ENCODE measurements at regions not wholly inside any gene's neighbourhood (a gene's known extent, or its start where the extent isn't known, plus 50 kb on each side); places are given as distances from the start of the nearest gene placed in this dataset.
"Not testable (repeated sequence)": the region's sequence is repeated elsewhere in the genome, so short reads cannot be mapped to it uniquely, and the experiment has no call there.

DNA sequence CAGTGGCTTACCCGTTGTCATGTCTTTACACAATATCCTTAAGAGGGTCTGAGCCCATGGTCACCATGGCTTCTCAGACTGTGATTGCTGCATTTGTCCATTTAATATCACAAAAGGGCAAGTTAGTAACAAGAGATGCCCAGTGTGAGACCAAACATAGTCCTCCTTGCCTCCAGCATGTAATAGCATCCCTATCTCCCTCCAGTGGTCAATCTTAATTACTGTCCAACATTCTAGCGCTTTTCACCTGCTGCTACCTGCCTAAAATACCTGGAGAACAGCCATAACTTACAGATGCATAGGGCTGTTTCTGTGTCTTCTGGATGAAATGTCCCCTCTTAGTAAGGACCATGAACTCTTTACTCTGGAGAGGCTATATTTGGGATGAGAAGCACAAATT lies 267.2 kb upstream of the DAB2 start:
- WGBS (ENCODE audit: insufficient coverage): 50% methylated on average over 2 of the region's 2 CpGs
- CTCF ChIA-PET: interaction anchor here (0.5 to 1.5 kb wide), 2 partner anchors 14 to 19 kb away, joined by 3 read pairs; no protein-coding TSS in a partner anchor
- H3K4me1 ChIP-seq (ENCODE audit: control extremely low read depth in 1 of 4, control insufficient read depth in 4 of 4, insufficient read depth in 4 of 4, low read length in 3 of 4): no peaks in the 10 kb centered on the region
- peaks cover 0 to 4% (median 0%) of the 10 kb centered on the region in 5 experiments for H3K27me3 ChIP-seq (replicated peaks in 2 of 5; ENCODE audit: control insufficient read depth in 4 of 5, insufficient read depth in 5 of 5, low read length in 4 of 5)
- H3K4me3 ChIP-seq (ENCODE audit: control insufficient read depth in 1 of 7, extremely low read depth in 1 of 7, insufficient read depth in 4 of 7, low read depth in 2 of 7, low read length in 6 of 7): no peak overlapping the region
- POLR2A ChIA-PET: no interaction called here
- no peak overlapping the region for H3K27ac ChIP-seq (ENCODE audit: insufficient read depth in 1 of 2, low read depth in 1 of 2, low read length in 2 of 2, poor library complexity in 1 of 2, severe bottlenecking in 2 of 2)
- H3K36me3 ChIP-seq (ENCODE audit: control insufficient read depth in 4 of 4, insufficient read depth in 4 of 4, low read length in 3 of 4): no peaks in the 10 kb centered on the region
- no peak for DNase-seq
- H3K9me3 ChIP-seq (ENCODE audit: control extremely low read depth in 1 of 5, control insufficient read depth in 4 of 5, insufficient read depth in 2 of 5, low read depth in 1 of 5, low read length in 4 of 5): peaks cover 0 to 2% (median 0%) of the 10 kb centered on the region in 5 experiments

DNA sequence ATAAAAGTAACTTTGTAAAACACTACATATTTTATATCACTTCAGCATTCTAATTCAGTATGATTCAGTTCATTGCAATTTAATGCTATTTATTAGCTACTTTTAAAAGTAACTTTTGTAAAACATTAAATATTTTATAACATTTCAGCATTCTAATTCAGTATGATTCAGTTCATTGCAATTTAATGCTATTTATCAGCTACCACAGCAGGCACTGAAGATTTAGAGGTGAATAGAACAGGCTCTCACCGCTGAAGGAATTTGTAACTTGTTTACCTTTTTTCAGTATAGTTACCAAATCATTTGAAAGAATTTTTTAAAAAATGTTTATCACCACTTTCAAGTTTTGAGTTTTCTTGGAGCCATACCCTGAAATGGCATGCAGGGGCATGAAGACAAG lies 266.4 kb upstream of the DAB2 start:
- Histone ChIP-seq H3K9me3 (ENCODE audit: control extremely low read depth in 1 of 5, control insufficient read depth in 4 of 5, insufficient read depth in 2 of 5, low read depth in 1 of 5, low read length in 4 of 5) (peaks cover 0 to 2% (median 0%) of the 10 kb centered on the region in 5 experiments), H3K4me1 (ENCODE audit: control extremely low read depth in 1 of 4, control insufficient read depth in 4 of 4, insufficient read depth in 4 of 4, low read length in 3 of 4) (no peaks in the 10 kb centered on the region), H3K4me3 (ENCODE audit: control insufficient read depth in 1 of 7, extremely low read depth in 1 of 7, insufficient read depth in 4 of 7, low read depth in 2 of 7, low read length in 6 of 7) (no peak overlapping the region), H3K27me3 (replicated peaks in 2 of 5; ENCODE audit: control insufficient read depth in 4 of 5, insufficient read depth in 5 of 5, low read length in 4 of 5) (peaks cover 0 to 4% (median 0%) of the 10 kb centered on the region in 5 experiments), H3K36me3 (ENCODE audit: control insufficient read depth in 4 of 4, insufficient read depth in 4 of 4, low read length in 3 of 4) (no peaks in the 10 kb centered on the region), H3K27ac (ENCODE audit: insufficient read depth in 1 of 2, low read depth in 1 of 2, low read length in 2 of 2, poor library complexity in 1 of 2, severe bottlenecking in 2 of 2) (no peak overlapping the region)
- no CpG with 5 or more reads among the region's 1 CpG for WGBS (ENCODE audit: insufficient coverage)
- ChIA-PET POLR2A (no interaction called here), CTCF (no interaction called here)
- DNase-seq: no peak

DNA sequence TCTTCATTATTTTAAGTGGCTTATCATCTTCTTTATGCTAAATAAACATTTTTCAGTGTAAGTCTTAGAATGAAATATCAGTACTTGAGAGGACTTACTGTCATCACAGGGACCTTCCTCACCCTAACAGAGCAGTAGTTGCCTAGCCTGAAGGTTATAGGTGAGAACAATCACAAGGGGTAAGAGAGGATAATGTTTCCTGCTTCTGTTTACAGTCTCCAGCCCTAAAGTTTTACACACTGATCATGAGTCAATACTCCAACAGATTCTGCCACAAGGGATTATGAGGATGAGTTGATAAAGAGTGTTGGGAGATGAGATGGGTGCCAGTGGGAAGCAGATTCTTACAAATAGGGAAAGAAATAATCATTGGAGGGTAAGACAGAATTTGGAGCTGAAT lies 265.1 kb upstream of the DAB2 start:
- Histone ChIP-seq H3K27ac (ENCODE audit: insufficient read depth in 1 of 2, low read depth in 1 of 2, low read length in 2 of 2, poor library complexity in 1 of 2, severe bottlenecking in 2 of 2) (no peak overlapping the region), H3K4me3 (ENCODE audit: control insufficient read depth in 1 of 7, extremely low read depth in 1 of 7, insufficient read depth in 4 of 7, low read depth in 2 of 7, low read length in 6 of 7) (no peak overlapping the region), H3K4me1 (ENCODE audit: control extremely low read depth in 1 of 4, control insufficient read depth in 4 of 4, insufficient read depth in 4 of 4, low read length in 3 of 4) (no peaks in the 10 kb centered on the region), H3K27me3 (replicated peaks in 2 of 5; ENCODE audit: control insufficient read depth in 4 of 5, insufficient read depth in 5 of 5, low read length in 4 of 5) (peaks cover 0 to 4% (median 0%) of the 10 kb centered on the region in 5 experiments), H3K9me3 (ENCODE audit: control extremely low read depth in 1 of 5, control insufficient read depth in 4 of 5, insufficient read depth in 2 of 5, low read depth in 1 of 5, low read length in 4 of 5) (peaks cover 0 to 2% (median 0%) of the 10 kb centered on the region in 5 experiments), H3K36me3 (ENCODE audit: control insufficient read depth in 4 of 4, insufficient read depth in 4 of 4, low read length in 3 of 4) (no peaks in the 10 kb centered on the region)
- POLR2A ChIA-PET: no interaction called here
- DNase-seq: no peak
- CTCF ChIA-PET: no interaction called here

DNA sequence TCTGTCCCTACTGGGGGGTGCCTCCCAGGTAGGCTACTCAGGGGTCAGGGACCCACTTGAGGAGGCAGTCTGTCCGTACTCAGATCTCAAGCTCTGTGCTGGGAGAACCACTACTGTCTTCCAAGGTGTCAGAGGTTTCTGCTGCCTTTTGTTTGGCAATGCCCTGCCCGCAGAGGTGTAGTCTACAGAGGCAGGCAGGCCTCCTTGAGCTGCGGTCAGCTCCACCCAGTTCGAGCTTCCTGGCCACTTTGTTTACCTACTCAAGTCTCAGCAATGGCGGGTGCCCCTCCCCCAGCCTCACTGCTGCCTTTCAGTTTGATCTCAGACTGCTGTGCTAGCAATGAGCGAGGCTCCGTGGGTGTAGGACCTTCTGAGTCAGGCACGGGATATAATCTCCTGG lies 263.1 kb upstream of the DAB2 start:
- H3K36me3 ChIP-seq (ENCODE audit: control insufficient read depth in 4 of 4, insufficient read depth in 4 of 4, low read length in 3 of 4); POLR2A ChIA-PET; H3K4me3 ChIP-seq (ENCODE audit: control insufficient read depth in 1 of 7, extremely low read depth in 1 of 7, insufficient read depth in 4 of 7, low read depth in 2 of 7, low read length in 6 of 7); H3K4me1 ChIP-seq (ENCODE audit: control extremely low read depth in 1 of 4, control insufficient read depth in 4 of 4, insufficient read depth in 4 of 4, low read length in 3 of 4); H3K27ac ChIP-seq (ENCODE audit: insufficient read depth in 1 of 2, low read depth in 1 of 2, low read length in 2 of 2, poor library complexity in 1 of 2, severe bottlenecking in 2 of 2); CTCF ChIA-PET; H3K9me3 ChIP-seq (ENCODE audit: control extremely low read depth in 1 of 5, control insufficient read depth in 4 of 5, insufficient read depth in 2 of 5, low read depth in 1 of 5, low read length in 4 of 5); DNase-seq; H3K27me3 ChIP-seq (replicated peaks in 2 of 5; ENCODE audit: control insufficient read depth in 4 of 5, insufficient read depth in 5 of 5, low read length in 4 of 5): not testable (repeated sequence)
- WGBS (ENCODE audit: insufficient coverage): 83% methylated on average over 5 of the region's 8 CpGs

DNA sequence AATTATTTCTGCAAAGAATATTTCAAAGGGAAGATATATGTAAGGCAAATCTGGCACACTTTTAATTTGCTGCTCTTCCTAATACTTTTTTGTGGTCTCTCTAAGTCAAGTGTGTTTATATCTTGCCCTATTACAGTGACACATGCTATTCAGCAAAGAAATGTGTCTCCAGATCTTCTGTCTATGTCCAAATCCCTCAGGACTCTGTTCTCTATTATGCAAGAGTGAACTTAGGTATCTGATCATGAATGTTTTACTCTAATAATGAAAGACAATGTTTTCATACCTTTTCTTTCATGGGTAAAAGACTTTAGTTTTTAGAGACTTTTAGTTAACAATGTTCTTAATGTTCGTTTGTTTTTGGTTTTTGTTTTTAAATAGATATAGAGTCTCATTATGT lies 255.4 kb upstream of the DAB2 start:
- H3K4me3 ChIP-seq (ENCODE audit: control insufficient read depth in 1 of 7, extremely low read depth in 1 of 7, insufficient read depth in 4 of 7, low read depth in 2 of 7, low read length in 6 of 7): no peak overlapping the region
- ChIA-PET POLR2A (no interaction called here), CTCF (no interaction called here)
- H3K9me3 ChIP-seq (ENCODE audit: control extremely low read depth in 1 of 5, control insufficient read depth in 4 of 5, insufficient read depth in 2 of 5, low read depth in 1 of 5, low read length in 4 of 5): no peaks in the 10 kb centered on the region
- no peaks in the 10 kb centered on the region for H3K4me1 ChIP-seq (ENCODE audit: control extremely low read depth in 1 of 4, control insufficient read depth in 4 of 4, insufficient read depth in 4 of 4, low read length in 3 of 4)
- H3K27me3 ChIP-seq (replicated peaks in 2 of 5; ENCODE audit: control insufficient read depth in 4 of 5, insufficient read depth in 5 of 5, low read length in 4 of 5): no peaks in the 10 kb centered on the region
- H3K27ac ChIP-seq (ENCODE audit: insufficient read depth in 1 of 2, low read depth in 1 of 2, low read length in 2 of 2, poor library complexity in 1 of 2, severe bottlenecking in 2 of 2): no peak overlapping the region
- no CpG with 5 or more reads among the region's 1 CpG for WGBS (ENCODE audit: insufficient coverage)
- no peaks in the 10 kb centered on the region for H3K36me3 ChIP-seq (ENCODE audit: control insufficient read depth in 4 of 4, insufficient read depth in 4 of 4, low read length in 3 of 4)
- DNase-seq: no peak

DNA sequence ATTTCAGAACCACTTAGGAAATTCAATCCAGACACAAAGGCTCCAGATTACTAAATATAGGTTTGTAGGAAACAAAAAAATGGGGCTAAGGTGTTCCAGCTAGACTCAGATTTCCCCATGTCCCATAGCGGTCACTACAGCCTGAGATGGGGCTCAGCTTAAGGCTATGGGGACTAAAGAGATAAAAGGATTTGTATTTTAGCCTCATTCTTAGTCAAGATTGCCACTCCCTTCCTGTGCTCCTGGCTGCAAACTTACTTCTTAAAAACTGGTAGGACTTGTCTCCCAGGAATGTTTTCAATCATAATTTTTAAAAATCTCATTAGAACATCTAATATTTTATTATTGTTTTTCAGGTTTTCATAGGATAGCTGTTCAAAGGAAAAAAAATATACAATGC lies 253.8 kb upstream of the DAB2 start:
- Histone ChIP-seq H3K27ac (ENCODE audit: insufficient read depth in 1 of 2, low read depth in 1 of 2, low read length in 2 of 2, poor library complexity in 1 of 2, severe bottlenecking in 2 of 2) (no peak overlapping the region), H3K36me3 (ENCODE audit: control insufficient read depth in 4 of 4, insufficient read depth in 4 of 4, low read length in 3 of 4) (no peaks in the 10 kb centered on the region), H3K4me3 (ENCODE audit: control insufficient read depth in 1 of 7, extremely low read depth in 1 of 7, insufficient read depth in 4 of 7, low read depth in 2 of 7, low read length in 6 of 7) (no peak overlapping the region), H3K9me3 (ENCODE audit: control extremely low read depth in 1 of 5, control insufficient read depth in 4 of 5, insufficient read depth in 2 of 5, low read depth in 1 of 5, low read length in 4 of 5) (no peaks in the 10 kb centered on the region), H3K27me3 (replicated peaks in 2 of 5; ENCODE audit: control insufficient read depth in 4 of 5, insufficient read depth in 5 of 5, low read length in 4 of 5) (peaks cover 0 to 2% (median 0%) of the 10 kb centered on the region in 5 experiments), H3K4me1 (ENCODE audit: control extremely low read depth in 1 of 4, control insufficient read depth in 4 of 4, insufficient read depth in 4 of 4, low read length in 3 of 4) (no peaks in the 10 kb centered on the region)
- CTCF ChIA-PET: no interaction called here
- WGBS (ENCODE audit: insufficient coverage): 100% methylated on average over 1 of the region's 1 CpG
- no peak for DNase-seq
- POLR2A ChIA-PET: no interaction called here

DNA sequence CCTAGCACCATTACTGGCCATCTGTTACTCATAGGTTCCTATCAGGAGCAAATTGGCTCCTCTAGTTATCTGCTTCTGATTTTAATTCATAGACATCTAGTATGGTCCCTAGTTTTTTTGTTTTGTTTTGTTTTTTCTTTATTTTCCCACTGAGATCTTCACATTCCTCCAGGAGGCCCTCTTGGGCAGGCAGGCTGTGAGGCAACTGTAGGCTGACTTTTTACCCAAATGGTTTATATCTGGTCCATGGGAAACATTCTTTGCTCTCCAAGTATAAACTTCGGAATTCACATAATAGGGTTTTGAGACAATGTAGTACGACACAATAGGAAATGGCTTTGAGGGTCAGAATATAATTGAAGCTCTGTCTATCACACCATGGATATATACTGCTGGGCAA lies 250.9 kb upstream of the DAB2 start:
- H3K27ac ChIP-seq (ENCODE audit: insufficient read depth in 1 of 2, low read depth in 1 of 2, low read length in 2 of 2, poor library complexity in 1 of 2, severe bottlenecking in 2 of 2): no peak overlapping the region
- no peak for DNase-seq
- no peaks in the 10 kb centered on the region for H3K36me3 ChIP-seq (ENCODE audit: control insufficient read depth in 4 of 4, insufficient read depth in 4 of 4, low read length in 3 of 4)
- CTCF ChIA-PET: no interaction called here
- POLR2A ChIA-PET: no interaction called here
- H3K9me3 ChIP-seq (ENCODE audit: control extremely low read depth in 1 of 5, control insufficient read depth in 4 of 5, insufficient read depth in 2 of 5, low read depth in 1 of 5, low read length in 4 of 5): no peaks in the 10 kb centered on the region
- no peaks in the 10 kb centered on the region for H3K4me1 ChIP-seq (ENCODE audit: control extremely low read depth in 1 of 4, control insufficient read depth in 4 of 4, insufficient read depth in 4 of 4, low read length in 3 of 4)
- peaks cover 0 to 4% (median 0%) of the 10 kb centered on the region in 5 experiments for H3K27me3 ChIP-seq (replicated peaks in 2 of 5; ENCODE audit: control insufficient read depth in 4 of 5, insufficient read depth in 5 of 5, low read length in 4 of 5)
- H3K4me3 ChIP-seq (ENCODE audit: control insufficient read depth in 1 of 7, extremely low read depth in 1 of 7, insufficient read depth in 4 of 7, low read depth in 2 of 7, low read length in 6 of 7): no peak overlapping the region
- WGBS (ENCODE audit: insufficient coverage): no CpG with 5 or more reads among the region's 2 CpGs

All from common myeloid progenitor, CD34-positive (primary cell).